ENCODE measurements at regions not wholly inside any gene's neighbourhood (a gene's known extent, or its start where the extent isn't known, plus 50 kb on each side); places are given as distances from the start of the nearest gene placed in this dataset.

DNA sequence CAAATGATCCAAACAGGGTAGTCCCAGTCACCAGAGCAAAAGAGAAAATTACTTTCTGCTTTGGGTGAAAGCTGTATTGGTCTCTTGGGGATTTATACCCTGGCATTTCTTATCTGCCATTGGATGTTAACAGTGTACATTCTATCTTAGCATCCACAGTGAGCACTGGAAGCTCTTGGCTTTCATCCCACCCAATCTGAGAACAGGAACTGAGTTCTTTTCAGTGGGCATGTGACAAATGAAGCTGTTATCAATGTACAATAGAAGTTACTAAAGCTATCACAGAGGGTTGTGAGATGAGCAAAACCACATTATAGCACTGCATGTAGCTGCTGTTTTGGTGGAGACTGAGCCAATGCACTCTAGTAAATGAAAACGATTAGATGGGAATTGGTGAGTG, 300.7 kb downstream of the TUSC7 start:
- no peak overlapping the region for H3K27ac ChIP-seq
- no peak for DNase-seq
- no peaks in the 10 kb centered on the region for H3K27me3 ChIP-seq
- no peaks in the 10 kb centered on the region for H3K9me3 ChIP-seq
- TF ChIP-seq, protein P1, sequence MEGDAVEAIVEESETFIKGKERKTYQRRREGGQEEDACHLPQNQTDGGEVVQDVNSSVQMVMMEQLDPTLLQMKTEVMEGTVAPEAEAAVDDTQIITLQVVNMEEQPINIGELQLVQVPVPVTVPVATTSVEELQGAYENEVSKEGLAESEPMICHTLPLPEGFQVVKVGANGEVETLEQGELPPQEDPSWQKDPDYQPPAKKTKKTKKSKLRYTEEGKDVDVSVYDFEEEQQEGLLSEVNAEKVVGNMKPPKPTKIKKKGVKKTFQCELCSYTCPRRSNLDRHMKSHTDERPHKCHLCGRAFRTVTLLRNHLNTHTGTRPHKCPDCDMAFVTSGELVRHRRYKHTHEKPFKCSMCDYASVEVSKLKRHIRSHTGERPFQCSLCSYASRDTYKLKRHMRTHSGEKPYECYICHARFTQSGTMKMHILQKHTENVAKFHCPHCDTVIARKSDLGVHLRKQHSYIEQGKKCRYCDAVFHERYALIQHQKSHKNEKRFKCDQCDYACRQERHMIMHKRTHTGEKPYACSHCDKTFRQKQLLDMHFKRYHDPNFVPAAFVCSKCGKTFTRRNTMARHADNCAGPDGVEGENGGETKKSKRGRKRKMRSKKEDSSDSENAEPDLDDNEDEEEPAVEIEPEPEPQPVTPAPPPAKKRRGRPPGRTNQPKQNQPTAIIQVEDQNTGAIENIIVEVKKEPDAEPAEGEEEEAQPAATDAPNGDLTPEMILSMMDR (IDR thresholded peaks at IDR 0.05), result no peak
- H3K4me1 ChIP-seq, result peaks cover 0 to 19% (median 0%) of the 10 kb centered on the region in 4 donors
- intact Hi-C loops (cut with DNase I; ENCODE audit: low total_unique reads), result no loop called here
- no peaks in the 10 kb centered on the region for H3K36me3 ChIP-seq
- no peak overlapping the region for H3K4me3 ChIP-seq

DNA sequence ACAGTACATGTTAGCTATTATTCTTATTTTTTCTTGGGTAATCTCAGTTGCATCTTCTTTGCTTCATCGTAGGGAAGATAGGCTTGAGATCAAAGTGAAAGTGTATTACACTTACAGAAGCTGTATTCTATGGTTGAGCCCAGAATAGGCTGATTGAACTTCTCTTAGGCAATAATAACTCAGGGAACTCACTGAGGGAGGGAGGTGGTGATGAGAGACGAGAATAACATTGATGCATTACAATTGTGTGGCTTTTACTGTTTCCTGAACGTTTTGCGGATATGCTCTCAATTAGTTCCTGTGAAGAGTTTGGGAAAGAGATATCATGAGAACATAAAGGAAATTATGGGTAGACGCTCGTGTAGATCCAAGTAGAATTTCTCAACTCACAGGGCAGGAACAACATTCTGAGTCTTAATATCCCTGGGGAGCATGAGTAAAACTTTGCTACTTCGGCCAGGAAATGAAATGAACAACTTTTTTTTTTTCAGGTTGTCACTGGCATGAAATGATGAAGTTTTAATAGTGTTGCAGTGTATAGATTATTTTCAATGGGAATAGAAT, 302.2 kb downstream of the TUSC7 start:
- intact Hi-C loops (cut with DNase I; ENCODE audit: low total_unique reads), result no loop called here
- Histone ChIP-seq H3K4me3 (peak overlapping the region; percentile 17 to 32), H3K4me1 (peaks cover 0 to 10% (median 0%) of the 10 kb centered on the region in 4 donors), H3K9me3 (no peaks in the 10 kb centered on the region), H3K27me3 (no peaks in the 10 kb centered on the region), H3K36me3 (no peaks in the 10 kb centered on the region), H3K27ac (no peak overlapping the region)
- no peak for DNase-seq
- TF ChIP-seq, protein P1 (IDR thresholded peaks at IDR 0.05), result no peak

DNA sequence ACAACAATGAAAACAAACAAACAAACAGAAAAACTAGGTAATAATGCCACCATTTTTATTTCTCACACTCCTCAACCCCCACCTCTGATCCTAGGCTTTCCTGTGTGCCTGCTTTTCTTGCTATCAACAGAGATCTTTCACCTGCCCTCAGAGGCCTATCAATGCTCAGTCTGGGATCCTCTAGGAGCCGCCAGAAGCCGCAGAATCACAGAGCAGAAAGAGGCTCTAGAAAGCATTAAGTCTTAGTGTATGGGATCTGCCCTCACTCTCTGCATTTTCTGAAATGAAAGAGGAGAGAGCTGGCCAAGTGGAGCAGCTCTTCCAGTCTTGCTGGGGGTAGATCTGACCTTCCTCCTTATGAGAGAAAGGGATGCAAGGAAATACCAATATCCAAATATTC, 306.8 kb downstream of the TUSC7 start:
- H3K27me3 ChIP-seq, result no peaks in the 10 kb centered on the region
- H3K36me3 ChIP-seq, result no peaks in the 10 kb centered on the region
- H3K4me1 ChIP-seq, result peaks cover 0 to 8% (median 0%) of the 10 kb centered on the region in 4 donors
- TF ChIP-seq, protein P1 (IDR thresholded peaks at IDR 0.05), result no peak
- H3K9me3 ChIP-seq, result no peaks in the 10 kb centered on the region
- H3K4me3 ChIP-seq, result no peak overlapping the region
- no peak overlapping the region for H3K27ac ChIP-seq
- intact Hi-C loops (cut with DNase I; ENCODE audit: low total_unique reads), result no loop called here
- no peak for DNase-seq

DNA sequence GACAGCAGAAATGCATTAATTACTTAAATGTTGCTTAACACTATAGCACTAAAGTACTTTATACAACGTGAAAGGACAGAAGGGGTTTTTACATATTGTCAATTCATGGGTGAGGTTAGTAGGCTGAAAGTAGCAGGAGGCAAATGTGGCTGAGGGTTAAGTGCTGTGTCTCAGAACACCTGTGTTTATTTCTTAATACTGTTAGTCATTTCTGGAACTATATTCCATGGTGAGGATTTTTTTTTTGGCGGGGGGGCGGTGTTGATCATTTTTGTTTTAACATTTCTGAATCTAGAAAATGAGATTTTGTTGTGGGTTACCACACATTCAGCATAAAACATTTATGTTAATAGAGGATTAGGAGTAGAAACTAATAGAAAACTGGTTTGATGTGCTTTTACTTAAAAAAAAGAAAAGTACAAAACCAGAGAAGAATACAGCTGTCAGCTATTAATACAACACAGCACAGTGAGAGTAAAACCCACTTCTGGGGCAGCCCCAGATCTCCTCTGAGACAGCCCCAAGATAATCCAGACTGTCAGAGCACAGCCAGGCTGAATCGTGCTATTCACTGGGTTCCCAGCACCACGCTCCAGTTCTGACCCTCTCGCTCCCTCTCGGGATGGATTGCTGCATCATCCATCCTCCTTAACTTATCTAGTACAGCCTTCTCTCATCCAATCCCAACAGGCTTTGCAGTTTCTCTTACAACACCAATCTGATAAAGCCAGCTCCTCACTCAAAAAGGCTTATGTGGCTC, 307.7 kb downstream of the TUSC7 start:
- intact Hi-C loops (cut with DNase I; ENCODE audit: low total_unique reads), result no loop called here
- no peak overlapping the region for H3K4me3 ChIP-seq
- H3K27ac ChIP-seq, result no peak overlapping the region
- TF ChIP-seq, protein P1 (IDR thresholded peaks at IDR 0.05), result no peak
- no peaks in the 10 kb centered on the region for H3K27me3 ChIP-seq
- no peaks in the 10 kb centered on the region for H3K36me3 ChIP-seq
- H3K4me1 ChIP-seq, result peaks cover 0 to 2% (median 0%) of the 10 kb centered on the region in 4 donors
- no peak for DNase-seq
- H3K9me3 ChIP-seq, result no peaks in the 10 kb centered on the region

DNA sequence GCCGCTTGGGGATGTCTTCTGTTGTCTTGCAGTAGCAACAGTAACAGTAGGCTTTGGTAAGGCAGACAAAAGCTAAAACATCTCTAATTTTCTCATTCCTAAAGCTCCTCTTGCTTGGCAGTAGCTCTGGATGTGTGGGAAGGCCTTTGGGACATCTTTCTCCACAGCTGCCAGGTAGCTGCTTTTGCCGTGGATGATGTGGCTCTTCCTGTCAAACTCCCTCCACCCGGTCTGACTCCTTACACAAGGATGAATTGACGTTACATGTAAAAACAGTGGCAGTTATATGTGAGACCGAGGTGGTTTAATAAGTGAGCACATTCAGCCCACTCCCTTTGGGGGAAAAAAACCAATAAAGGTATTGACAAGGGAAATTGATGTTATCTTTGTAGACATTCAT, 309.1 kb downstream of the TUSC7 start:
- intact Hi-C loops (cut with DNase I; ENCODE audit: low total_unique reads), result no loop called here
- H3K4me3 ChIP-seq, result no peak overlapping the region

More for the DNA sequence above, 309.1 kb downstream of the TUSC7 start:
- Histone ChIP-seq H3K4me1 (no peaks in the 10 kb centered on the region), H3K9me3 (no peaks in the 10 kb centered on the region), H3K36me3 (no peaks in the 10 kb centered on the region), H3K27ac (no peak overlapping the region), H3K27me3 (no peaks in the 10 kb centered on the region)
- DNase-seq, result no peak
- TF ChIP-seq, protein P1 (IDR thresholded peaks at IDR 0.05), result no peak
